H1 (cell line): ENCODE measurements at regions not wholly inside any gene's neighbourhood (a gene's known extent, or its start where the extent isn't known, plus 50 kb on each side); places are given as distances from the start of the nearest gene placed in this dataset.

Experiments used
- CHD7 ChIP-seq: fragments of 300-600 bp; sonication (generic); IDR thresholded peaks from 2 replicates; pipeline ENCODE4 v1.7.1; 2012; ENCODE audit warnings: low read length, moderate library complexity, mild to moderate bottlenecking, inconsistent platforms; ENCODE audit not compliant: insufficient replicate concordance
- CTBP2 ChIP-seq: IDR thresholded peaks from 2 replicates; pipeline ENCODE4 v1.7.0; 2011; ENCODE audit warnings: borderline replicate concordance, mild to moderate bottlenecking, moderate library complexity, mixed read lengths, low read length; ENCODE audit not compliant: insufficient read depth, insufficient read length
- EZH2 ChIP-seq: fragments of 200-600 bp; sonication (generic); IDR thresholded peaks from 2 replicates; pipeline ENCODE4 v1.7.1; 2012; ENCODE audit warnings: low read depth, mild to moderate bottlenecking, moderate library complexity, low read length, inconsistent platforms; ENCODE audit not compliant: severe bottlenecking
- PHF8 ChIP-seq: fragments of 200-600 bp; sonication (generic); conservative IDR thresholded peaks from 2 replicates; pipeline ENCODE4 v1.7.1; 2012; ENCODE audit warnings: low read depth, mild to moderate bottlenecking, inconsistent platforms, low read length, moderate library complexity
- TAF1 ChIP-seq: IDR thresholded peaks from 2 replicates; pipeline ENCODE4 v1.6.1; 2011; ENCODE audit warnings: mild to moderate bottlenecking, low read depth, low read length
- YY1 ChIP-seq: IDR thresholded peaks from 2 replicates; pipeline ENCODE4 v1.6.1; 2011; ENCODE audit warnings: low read depth, mild to moderate bottlenecking, low read length

- TF ChIP-seq CHD7 (no peak), PHF8 (no peak), EZH2 (no peak), TAF1 (no peak), YY1 (no peak), CTBP2 (no peak)
Observed at GRCh38 chr6:167469672-167470071, 144.8 kb downstream of the TTLL2 start (continued).
